ENCODE measurements at regions not wholly inside any gene's neighbourhood (a gene's known extent, or its start where the extent isn't known, plus 50 kb on each side); places are given as distances from the start of the nearest gene placed in this dataset.

DNA sequence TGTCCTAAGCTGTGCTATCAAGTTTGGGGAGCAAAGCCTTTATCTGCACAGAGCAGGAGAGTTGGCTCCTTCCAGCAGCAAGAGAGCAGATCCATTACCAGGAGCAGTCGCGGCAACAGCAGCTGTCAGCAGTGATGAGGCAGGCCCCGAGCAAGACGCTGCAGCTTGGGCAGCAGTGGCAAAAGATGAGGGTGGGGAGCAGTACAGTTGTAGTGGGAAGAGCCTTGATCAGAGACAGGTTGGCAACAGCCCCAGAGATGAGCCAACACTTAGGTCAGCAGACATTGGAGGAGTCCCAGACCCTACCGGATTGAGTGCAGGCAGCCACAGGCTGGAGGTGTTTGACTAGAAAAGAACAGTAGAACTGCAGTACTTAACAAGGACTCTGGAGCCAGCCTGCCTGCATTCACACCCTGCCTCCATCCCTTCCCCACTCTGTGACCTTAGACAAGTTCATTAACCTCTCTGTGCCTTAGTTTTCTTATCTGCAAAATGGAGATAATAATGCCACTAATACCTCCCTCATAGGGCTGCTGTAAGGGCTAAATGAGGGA, 117.1 kb upstream of the SERTAD2 start:
- Histone ChIP-seq H3K4me3 (no peak overlapping the region), H3K36me3 (no peaks in the 10 kb centered on the region), H3K27ac (peak overlapping the region; percentile 70), H3K9me3 (ENCODE audit: low read depth) (no peaks in the 10 kb centered on the region), H3K4me1 (ENCODE audit: low read depth) (peaks cover 33% of the 10 kb centered on the region), H3K27me3 (no peaks in the 10 kb centered on the region)
- TF ChIP-seq, protein P1, sequence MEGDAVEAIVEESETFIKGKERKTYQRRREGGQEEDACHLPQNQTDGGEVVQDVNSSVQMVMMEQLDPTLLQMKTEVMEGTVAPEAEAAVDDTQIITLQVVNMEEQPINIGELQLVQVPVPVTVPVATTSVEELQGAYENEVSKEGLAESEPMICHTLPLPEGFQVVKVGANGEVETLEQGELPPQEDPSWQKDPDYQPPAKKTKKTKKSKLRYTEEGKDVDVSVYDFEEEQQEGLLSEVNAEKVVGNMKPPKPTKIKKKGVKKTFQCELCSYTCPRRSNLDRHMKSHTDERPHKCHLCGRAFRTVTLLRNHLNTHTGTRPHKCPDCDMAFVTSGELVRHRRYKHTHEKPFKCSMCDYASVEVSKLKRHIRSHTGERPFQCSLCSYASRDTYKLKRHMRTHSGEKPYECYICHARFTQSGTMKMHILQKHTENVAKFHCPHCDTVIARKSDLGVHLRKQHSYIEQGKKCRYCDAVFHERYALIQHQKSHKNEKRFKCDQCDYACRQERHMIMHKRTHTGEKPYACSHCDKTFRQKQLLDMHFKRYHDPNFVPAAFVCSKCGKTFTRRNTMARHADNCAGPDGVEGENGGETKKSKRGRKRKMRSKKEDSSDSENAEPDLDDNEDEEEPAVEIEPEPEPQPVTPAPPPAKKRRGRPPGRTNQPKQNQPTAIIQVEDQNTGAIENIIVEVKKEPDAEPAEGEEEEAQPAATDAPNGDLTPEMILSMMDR (IDR thresholded peaks at IDR 0.05; ENCODE audit: low read depth, low read length), result no peak
- DNase-seq (ENCODE audit: low read depth in 1 of 2, low spot score in 1 of 2), result peak in 1 of 2 donors; percentile 84

DNA sequence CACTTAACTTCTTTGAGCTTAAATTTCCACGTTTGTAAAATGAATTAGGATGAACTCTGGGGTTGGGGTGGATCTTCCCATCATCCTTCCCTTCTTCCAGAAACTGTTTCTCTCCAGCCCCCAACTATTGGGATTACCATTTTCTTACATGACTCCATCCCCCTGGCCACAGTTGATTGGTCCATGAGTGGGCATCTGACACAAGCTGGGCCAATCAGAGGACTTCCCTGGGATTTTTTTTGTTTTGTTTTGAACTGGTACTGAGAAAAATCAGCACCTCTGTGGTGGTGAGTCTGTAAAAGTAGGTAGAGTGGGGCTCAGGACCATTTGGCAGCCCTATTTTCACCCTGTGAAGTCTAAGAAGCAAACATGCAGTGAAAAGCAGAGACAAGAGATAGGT, 118.0 kb upstream of the SERTAD2 start:
- Histone ChIP-seq H3K4me3 (no peak overlapping the region), H3K36me3 (no peaks in the 10 kb centered on the region), H3K4me1 (ENCODE audit: low read depth) (peaks cover 31% of the 10 kb centered on the region), H3K27ac (no peak overlapping the region), H3K9me3 (ENCODE audit: low read depth) (no peaks in the 10 kb centered on the region), H3K27me3 (no peaks in the 10 kb centered on the region)
- no peak for DNase-seq (ENCODE audit: low read depth in 1 of 2, low spot score in 1 of 2)
- TF ChIP-seq, protein P1 (IDR thresholded peaks at IDR 0.05; ENCODE audit: low read depth, low read length), result no peak

DNA sequence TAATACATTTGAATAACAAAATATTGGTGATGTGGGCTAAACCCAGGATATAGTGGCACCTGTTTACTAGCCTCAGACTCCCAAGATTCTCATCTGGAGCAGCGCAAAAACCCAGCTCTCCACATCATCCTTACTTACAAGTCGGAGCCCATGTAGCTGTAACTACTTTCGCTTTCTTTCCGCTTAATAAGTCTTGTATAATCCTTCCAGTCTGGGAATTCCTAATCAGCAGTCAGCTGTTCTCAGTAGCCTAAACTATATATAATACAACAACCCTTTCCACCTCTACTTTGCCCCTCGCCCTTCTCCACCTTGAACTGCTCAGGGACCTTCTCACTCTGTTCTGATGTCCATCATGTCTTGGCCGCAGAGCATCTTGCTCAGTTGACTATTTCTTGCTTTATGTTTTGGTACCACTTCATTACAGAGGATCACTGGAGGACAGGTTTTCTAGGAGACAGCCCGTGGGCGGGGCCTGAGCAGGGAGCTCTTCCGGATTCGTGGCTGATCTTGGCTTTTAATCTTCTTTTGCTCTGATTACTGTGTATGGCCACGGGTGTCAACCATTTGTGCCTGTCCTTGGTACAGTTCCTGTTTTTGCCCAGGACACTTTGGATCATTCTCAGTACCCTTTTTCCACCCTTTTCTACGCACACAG, 119.9 kb upstream of the SERTAD2 start:
- no peak overlapping the region for H3K4me3 ChIP-seq
- TF ChIP-seq, protein P1 (IDR thresholded peaks at IDR 0.05; ENCODE audit: low read depth, low read length), result no peak
- peaks cover 22% of the 10 kb centered on the region for H3K4me1 ChIP-seq (ENCODE audit: low read depth)
- H3K27me3 ChIP-seq, result no peaks in the 10 kb centered on the region
- DNase-seq (ENCODE audit: low read depth in 1 of 2, low spot score in 1 of 2), result no peak
- no peak overlapping the region for H3K27ac ChIP-seq
- no peaks in the 10 kb centered on the region for H3K9me3 ChIP-seq (ENCODE audit: low read depth)
- no peaks in the 10 kb centered on the region for H3K36me3 ChIP-seq

DNA sequence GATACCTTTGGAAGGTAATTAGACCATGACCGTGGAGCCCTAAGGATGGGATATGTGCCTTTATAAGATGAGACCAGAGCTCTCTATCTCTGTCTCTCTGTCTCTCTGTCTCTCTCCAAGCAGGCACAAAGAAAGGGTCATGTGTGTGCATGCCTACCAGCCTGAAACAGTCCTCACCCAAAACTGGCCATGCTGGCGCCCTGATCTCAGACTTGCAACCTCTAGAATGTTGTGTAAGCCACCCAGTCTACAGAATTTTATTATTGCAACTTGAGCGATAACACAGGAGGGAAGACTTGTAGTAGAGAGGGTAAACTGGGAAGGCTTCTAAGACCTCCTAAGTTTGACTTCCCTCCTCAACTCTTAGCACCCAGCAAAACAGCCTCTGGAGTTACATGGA, 124.1 kb upstream of the SERTAD2 start:
- Histone ChIP-seq H3K9me3 (ENCODE audit: low read depth) (no peaks in the 10 kb centered on the region), H3K4me1 (ENCODE audit: low read depth) (peaks cover 19% of the 10 kb centered on the region), H3K27ac (peak overlapping the region; percentile 94), H3K27me3 (no peaks in the 10 kb centered on the region), H3K4me3 (no peak overlapping the region), H3K36me3 (no peaks in the 10 kb centered on the region)
- TF ChIP-seq, protein P1 (IDR thresholded peaks at IDR 0.05; ENCODE audit: low read depth, low read length), result no peak
- DNase-seq (ENCODE audit: low read depth in 1 of 2, low spot score in 1 of 2), result no peak

DNA sequence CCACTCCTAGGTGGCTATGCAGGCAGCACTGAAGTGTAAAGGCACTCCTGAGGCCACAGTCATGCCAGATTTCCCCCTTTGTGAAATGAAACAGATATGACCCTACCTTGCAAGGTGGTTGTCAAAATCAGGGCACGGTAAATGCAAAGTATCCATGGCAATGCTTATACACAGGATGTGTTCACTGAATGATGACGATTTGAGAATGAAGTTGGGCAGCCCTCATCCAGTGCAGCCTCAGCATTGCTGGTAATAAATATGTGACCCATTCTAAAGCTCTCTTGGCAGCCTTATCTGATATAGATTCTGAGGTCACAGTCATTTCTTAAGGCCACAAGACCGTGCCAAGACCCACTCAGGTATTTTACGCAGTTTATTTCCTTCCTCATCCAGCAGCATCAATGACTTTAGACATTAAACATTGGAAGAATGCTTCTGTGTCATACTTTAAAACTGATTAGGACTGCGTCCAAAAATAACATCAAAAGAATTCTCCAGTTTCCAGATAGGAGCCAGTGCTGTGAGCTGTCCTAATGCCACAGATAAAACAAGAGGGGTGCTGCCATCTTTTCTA, 125.5 kb upstream of the SERTAD2 start:
- DNase-seq (ENCODE audit: low read depth in 1 of 2, low spot score in 1 of 2), result peak; percentile 56 to 73
- Histone ChIP-seq H3K36me3 (no peaks in the 10 kb centered on the region), H3K9me3 (ENCODE audit: low read depth) (no peaks in the 10 kb centered on the region), H3K27me3 (no peaks in the 10 kb centered on the region), H3K4me3 (no peak overlapping the region), H3K27ac (peak overlapping the region; percentile 94), H3K4me1 (ENCODE audit: low read depth) (peaks cover 19% of the 10 kb centered on the region)
- TF ChIP-seq, protein P1 (IDR thresholded peaks at IDR 0.05; ENCODE audit: low read depth, low read length), result no peak
